Astrocyte of the spinal cord (primary cell): ENCODE measurements at regions not wholly inside any gene's neighbourhood (a gene's known extent, or its start where the extent isn't known, plus 50 kb on each side); places are given as distances from the start of the nearest gene placed in this dataset.

Source experiments
- DNase-seq: peaks from one replicate; pipeline ENCODE4 v3.0.0; 2011; ENCODE audit warnings: low read depth, low spot score
- H3K4me3 ChIP-seq: 2 replicates; pipeline ENCODE4 v1.5.1; 2011; ENCODE audit warnings: low read depth, mild to moderate bottlenecking, low read length, moderate library complexity
- CTCF ChIP-seq: IDR thresholded peaks from 2 replicates; pipeline ENCODE4 v1.5.1; 2012; ENCODE audit warnings: low read depth, mild to moderate bottlenecking, low read length, inconsistent platforms
- in situ Hi-C: cut with HindIII; loops from 2 replicates; pipeline ENCODE4 v1.10.0; 2017; ENCODE audit warnings: low sequenced_read_pairs

- H3K4me3 ChIP-seq = no peak overlapping the region
- in situ Hi-C loops = no loop called here
- peak; percentile 35 for DNase-seq
- TF ChIP-seq CTCF = no peak
Observed at GRCh38 chr21:34204481-34205439, 131.4 kb downstream of the MRPS6 start.

- DNase-seq = no peak
- no peak for TF ChIP-seq CTCF
- no peak overlapping the region for H3K4me3 ChIP-seq
- in situ Hi-C loops = no loop called here
Observed at GRCh38 chr21:34205811-34206571, 132.6 kb downstream of the MRPS6 start.

GRCh38 chr21:34213959-34214358 lies 140.6 kb downstream of the MRPS6 start:
- DNase-seq = no peak
- H3K4me3 ChIP-seq = no peak overlapping the region

GRCh38 chr21:34215501-34215900 lies 142.1 kb downstream of the MRPS6 start:
- H3K4me3 ChIP-seq = no peak overlapping the region
- no peak for DNase-seq
- TF ChIP-seq CTCF = no peak
- in situ Hi-C loops = no loop called here

More at GRCh38 chr21:34213959-34214358, 140.6 kb downstream of the MRPS6 start:
- TF ChIP-seq CTCF = no peak
- in situ Hi-C loops = no loop called here

- in situ Hi-C loops = no loop called here
- no peak for DNase-seq
Observed at GRCh38 chr21:34215911-34216717, 142.7 kb downstream of the MRPS6 start.

More at GRCh38 chr21:34215911-34216717, 142.7 kb downstream of the MRPS6 start:
- H3K4me3 ChIP-seq = no peak overlapping the region
- TF ChIP-seq CTCF = no peak
